GM04503 (cell line): ENCODE measurements at regions not wholly inside any gene's neighbourhood (a gene's known extent, or its start where the extent isn't known, plus 50 kb on each side); places are given as distances from the start of the nearest gene placed in this dataset.
A peak's percentile ranks its signal among the peaks of the same experiment; 100 is the strongest.

Experiments
- DNase-seq: peaks from one replicate; pipeline ENCODE4 v3.0.0-alpha.2; 2012; ENCODE audit warnings: low read depth

GRCh38 chr3:102156426-102156825 is 278.4 kb upstream of the ZPLD1 start:
- DNase-seq, result peak; percentile 76

DNA sequence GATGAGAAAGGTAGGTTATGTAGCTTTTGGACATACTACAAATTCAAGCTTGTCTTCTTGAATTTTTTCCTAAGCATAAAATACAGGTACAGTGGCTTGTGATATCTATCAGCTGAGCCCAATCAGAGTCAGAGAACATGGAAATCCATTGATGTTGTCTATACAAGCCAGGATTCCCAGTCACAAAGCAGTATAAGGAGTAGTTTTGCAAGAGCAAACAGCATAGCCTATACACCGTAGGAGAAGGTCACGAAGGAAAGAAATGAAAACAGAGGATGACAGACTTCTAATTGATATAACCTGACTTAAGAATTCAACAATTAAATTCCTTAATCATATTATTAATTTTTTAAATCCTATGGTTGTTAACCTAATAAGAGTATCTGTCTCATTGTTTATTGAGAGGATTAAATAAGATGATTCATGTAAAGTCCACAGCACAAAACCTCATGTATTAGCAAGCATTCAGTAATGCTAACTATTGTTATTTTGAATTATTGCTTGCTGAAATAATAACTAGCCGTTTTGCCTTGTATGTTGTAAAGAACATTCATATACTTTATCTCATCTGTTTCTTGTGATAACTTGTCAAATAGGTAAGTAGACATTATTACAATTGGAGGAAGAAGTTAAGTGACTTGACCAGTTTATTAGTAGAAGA is 276.6 kb upstream of the ZPLD1 start:
- DNase-seq, result no peak

DNA sequence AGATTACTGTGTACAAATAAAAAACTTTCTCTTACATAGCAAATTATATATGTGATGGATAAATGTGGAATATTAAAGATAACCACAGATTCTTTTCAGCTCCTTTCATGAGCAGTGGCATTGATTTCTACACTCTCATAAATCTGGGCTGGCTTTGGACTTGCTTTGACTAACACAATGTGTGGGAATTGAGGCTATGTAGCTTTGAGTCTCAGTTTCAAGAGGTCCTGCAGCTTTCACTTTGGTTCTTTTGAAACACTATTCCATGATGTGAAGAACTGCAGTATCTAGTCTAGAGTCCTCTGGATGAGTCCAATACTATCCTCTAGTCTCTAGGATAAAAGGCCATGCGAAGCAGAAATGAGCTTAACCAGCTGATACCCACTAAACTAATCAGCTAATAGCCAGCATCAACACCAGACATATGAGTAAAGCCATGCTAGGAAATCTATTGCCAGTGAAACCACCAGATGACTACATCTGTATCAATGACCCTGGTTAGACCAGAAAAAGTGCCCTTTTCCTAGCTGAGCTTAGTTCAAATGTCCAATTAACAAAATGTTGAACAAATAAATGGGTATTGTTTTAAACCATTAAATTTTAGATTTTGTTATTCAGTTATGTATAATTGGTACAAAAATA is 274.9 kb upstream of the ZPLD1 start:
- DNase-seq, result no peak

GRCh38 chr3:102161384-102162006 is 273.3 kb upstream of the ZPLD1 start:
- no peak for DNase-seq

DNA sequence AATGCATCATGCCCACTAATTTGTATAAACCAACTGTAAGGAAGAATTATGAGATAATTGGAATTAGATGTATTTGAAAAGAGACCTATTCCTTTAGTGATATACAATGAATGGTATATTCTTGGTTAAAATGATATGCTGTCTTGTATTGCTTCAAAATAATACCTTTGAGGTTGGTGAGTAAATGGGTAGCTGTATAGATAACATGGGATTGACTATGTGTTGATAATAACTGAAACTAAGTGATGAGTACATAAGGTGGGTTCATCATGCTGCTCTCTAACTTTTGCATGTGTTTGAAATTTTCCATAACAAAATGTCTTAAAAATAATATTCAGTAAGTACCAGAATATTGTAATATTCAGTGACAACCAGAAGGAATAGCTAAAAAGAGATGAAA is 272.6 kb upstream of the ZPLD1 start:
- no peak for DNase-seq

- DNase-seq, result no peak
Observed at GRCh38 chr3:102163039-102163817, 271.6 kb upstream of the ZPLD1 start.

- DNase-seq, result no peak
Observed at GRCh38 chr3:102163818-102164154, 271.0 kb upstream of the ZPLD1 start.

- peak; percentile 85 for DNase-seq
Observed at GRCh38 chr3:102165367-102165766, 269.4 kb upstream of the ZPLD1 start.

DNA sequence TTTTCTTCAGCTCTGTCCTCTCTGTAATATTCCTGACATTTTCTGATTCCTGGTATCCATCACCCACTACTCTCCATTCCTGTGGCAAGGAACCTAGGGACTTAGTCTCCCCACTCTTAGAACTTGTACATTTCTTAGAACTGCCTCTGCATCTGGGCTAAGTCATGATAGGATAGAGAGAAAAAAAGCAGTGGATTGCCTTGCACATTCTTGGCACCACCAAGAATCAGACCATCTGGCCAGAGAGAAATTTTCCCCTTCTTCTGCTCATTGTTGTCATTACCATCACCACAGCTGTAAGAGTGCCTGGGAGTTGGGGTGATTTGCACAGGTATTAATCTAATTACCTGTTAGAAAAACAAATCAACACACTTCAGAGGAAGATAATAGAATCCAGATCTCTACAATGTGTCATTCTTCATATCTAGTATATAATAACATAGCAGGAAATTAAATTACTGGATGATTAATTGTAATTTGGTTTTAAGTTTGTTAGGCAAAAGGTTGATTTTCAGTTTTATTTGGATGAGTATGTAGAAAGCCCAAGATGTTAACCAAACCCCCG is 264.8 kb upstream of the ZPLD1 start:
- no peak for DNase-seq

GRCh38 chr3:102170545-102170944 is 264.3 kb upstream of the ZPLD1 start:
- DNase-seq, result no peak

GRCh38 chr3:102174312-102174712 is 260.5 kb upstream of the ZPLD1 start:
- no peak for DNase-seq

GRCh38 chr3:102174832-102175374 is 259.9 kb upstream of the ZPLD1 start:
- DNase-seq, result no peak

DNA sequence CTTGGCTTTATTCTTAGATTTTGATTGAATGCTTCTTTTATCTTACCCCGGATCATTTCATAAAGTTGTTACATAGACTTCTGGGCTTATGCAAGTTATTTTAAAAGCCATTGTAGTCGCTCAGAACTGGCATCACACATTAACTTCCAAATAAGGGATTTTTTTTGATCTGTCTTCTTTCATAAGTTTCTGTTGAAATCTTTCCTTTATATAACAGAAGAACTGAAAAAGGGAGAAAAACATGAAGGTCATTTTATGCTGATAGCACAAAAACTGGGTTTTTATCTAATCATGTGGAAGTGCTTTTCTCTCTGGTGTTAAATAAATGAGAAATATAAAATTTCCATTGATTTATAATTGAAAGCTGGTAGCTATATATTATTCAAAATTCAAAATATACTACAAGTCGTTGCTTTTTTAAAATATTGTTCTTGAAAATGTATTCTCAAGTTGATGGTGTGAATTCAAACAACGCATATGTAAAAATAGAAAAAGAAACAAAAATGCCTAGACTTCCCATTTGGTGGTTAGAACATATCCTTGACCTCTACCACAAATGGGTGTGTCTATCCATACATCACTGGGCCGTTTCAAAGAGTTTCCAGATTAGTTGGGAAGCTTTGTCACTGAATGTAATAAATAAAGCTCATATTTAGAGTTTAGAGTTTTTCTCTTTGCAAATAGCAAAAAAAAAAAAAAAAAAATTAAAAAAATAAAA is 258.3 kb upstream of the ZPLD1 start:
- DNase-seq, result no peak

- no peak for DNase-seq
Observed at GRCh38 chr3:102177075-102177755, 257.6 kb upstream of the ZPLD1 start.

- DNase-seq, result no peak
Observed at GRCh38 chr3:102178817-102179216, 256.0 kb upstream of the ZPLD1 start.

DNA sequence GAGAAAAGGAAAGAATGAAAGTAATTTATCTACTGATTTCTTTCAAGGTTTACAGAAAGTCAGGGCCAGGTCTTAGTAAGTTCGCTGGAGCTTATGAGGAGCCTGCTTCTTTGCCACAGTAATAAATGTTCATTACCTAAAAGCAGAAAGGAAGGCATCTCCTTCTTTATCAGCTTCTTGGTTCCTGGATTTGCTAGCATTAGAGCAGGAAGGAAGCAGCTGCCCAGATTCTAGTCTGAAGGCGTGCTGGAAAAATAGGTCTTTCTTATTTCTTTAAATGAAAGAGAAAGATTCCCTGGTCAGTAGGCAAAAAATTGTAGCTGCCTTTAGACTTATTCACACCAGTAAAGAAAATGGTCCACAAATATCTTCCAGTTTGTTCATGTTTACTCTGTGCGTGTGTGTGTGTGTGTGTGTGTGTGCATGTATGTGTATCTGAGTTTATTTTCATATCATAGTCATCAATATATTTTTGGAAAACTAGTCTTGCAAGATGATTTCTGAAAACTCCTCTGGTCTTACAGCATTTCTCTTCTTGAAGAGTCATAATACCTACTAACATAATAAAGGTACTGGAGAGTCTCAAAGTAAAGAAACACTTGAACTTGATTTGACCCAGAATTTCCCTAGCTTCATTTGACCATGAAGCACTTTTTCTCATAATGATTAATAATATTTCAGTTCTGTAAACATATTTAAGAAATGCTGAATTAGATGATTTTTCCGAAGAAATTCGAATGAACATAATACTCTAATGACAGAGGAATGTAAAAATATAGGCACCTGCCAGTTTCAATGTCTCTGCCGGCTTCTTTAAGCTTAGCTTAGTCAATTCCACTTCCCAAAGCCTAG is 255.3 kb upstream of the ZPLD1 start:
- DNase-seq, result no peak

GRCh38 chr3:102180280-102180931 is 254.4 kb upstream of the ZPLD1 start:
- DNase-seq, result peak; percentile 92

- DNase-seq, result peak; percentile 76
Observed at GRCh38 chr3:102181175-102181920, 253.5 kb upstream of the ZPLD1 start.

DNA sequence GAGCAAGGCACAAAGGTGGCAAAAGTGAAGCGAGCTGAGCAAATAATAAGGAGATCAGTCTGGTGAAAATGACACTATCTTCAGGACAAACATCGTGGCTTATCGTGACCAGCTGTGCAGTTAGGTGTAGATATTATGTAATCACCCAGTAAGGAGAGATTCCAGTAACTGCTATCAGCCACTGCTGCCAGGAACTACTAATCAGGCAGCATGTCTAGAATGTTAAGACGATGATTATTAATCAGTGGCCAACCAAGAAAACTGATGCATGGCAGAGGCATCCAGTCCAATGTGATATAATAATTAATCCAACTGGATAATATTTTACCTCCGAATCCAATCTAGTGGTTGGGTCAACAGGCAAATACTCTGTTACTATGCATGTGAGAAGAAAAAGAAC is 252.7 kb upstream of the ZPLD1 start:
- DNase-seq, result no peak
